ENCODE measurements at regions not wholly inside any gene's neighbourhood (a gene's known extent, or its start where the extent isn't known, plus 50 kb on each side); places are given as distances from the start of the nearest gene placed in this dataset.

- no peak for DNase-seq (ENCODE audit: low read depth, low spot score)
Measured at GRCh38 chr2:48105848-48106247, 199.6 kb upstream of the FBXO11 start.

GRCh38 chr2:48107326-48107925, 201.1 kb upstream of the FBXO11 start:
- peak; percentile 28 for DNase-seq (ENCODE audit: low read depth, low spot score)

- DNase-seq (ENCODE audit: low read depth, low spot score): no peak
Measured at GRCh38 chr2:48108455-48108854, 202.2 kb upstream of the FBXO11 start.

GRCh38 chr2:48109491-48110204, 203.3 kb upstream of the FBXO11 start:
- no peak for DNase-seq (ENCODE audit: low read depth, low spot score)

- DNase-seq (ENCODE audit: low read depth, low spot score): no peak
Measured at GRCh38 chr2:48110492-48110891, 204.0 kb upstream of the FOXN2 start.

GRCh38 chr2:48112911-48113680, 201.4 kb upstream of the FOXN2 start:
- DNase-seq (ENCODE audit: low read depth, low spot score): no peak

GRCh38 chr2:48113767-48114166, 200.7 kb upstream of the FOXN2 start:
- DNase-seq (ENCODE audit: low read depth, low spot score): no peak

- DNase-seq (ENCODE audit: low read depth, low spot score): peak; percentile 33
Measured at GRCh38 chr2:48114256-48114655, 200.2 kb upstream of the FOXN2 start.

- no peak for DNase-seq (ENCODE audit: low read depth, low spot score)
Measured at GRCh38 chr2:48116497-48116896, 198.0 kb upstream of the FOXN2 start.

- DNase-seq (ENCODE audit: low read depth, low spot score): no peak
Measured at GRCh38 chr2:48118895-48119294, 195.6 kb upstream of the FOXN2 start.

GRCh38 chr2:48120112-48120511, 194.4 kb upstream of the FOXN2 start:
- no peak for DNase-seq (ENCODE audit: low read depth, low spot score)

- no peak for DNase-seq (ENCODE audit: low read depth, low spot score)
Measured at GRCh38 chr2:48120759-48121242, 193.7 kb upstream of the FOXN2 start.

- DNase-seq (ENCODE audit: low read depth, low spot score): no peak
Measured at GRCh38 chr2:48122166-48122565, 192.3 kb upstream of the FOXN2 start.

GRCh38 chr2:48124592-48124991, 189.9 kb upstream of the FOXN2 start:
- no peak for DNase-seq (ENCODE audit: low read depth, low spot score)

GRCh38 chr2:48126162-48126561, 188.3 kb upstream of the FOXN2 start:
- DNase-seq (ENCODE audit: low read depth, low spot score): no peak

GRCh38 chr2:48127612-48128191, 186.8 kb upstream of the FOXN2 start:
- DNase-seq (ENCODE audit: low read depth, low spot score): no peak

- DNase-seq (ENCODE audit: low read depth, low spot score): no peak
Measured at GRCh38 chr2:48129293-48129950, 185.1 kb upstream of the FOXN2 start.

- peak; percentile 55 for DNase-seq (ENCODE audit: low read depth, low spot score)
Measured at GRCh38 chr2:48131539-48132270, 182.8 kb upstream of the FOXN2 start.

- no peak for DNase-seq (ENCODE audit: low read depth, low spot score)
Measured at GRCh38 chr2:48132271-48132625, 182.2 kb upstream of the FOXN2 start.

GRCh38 chr2:48134704-48135103, 179.8 kb upstream of the FOXN2 start:
- DNase-seq (ENCODE audit: low read depth, low spot score): no peak

- no peak for DNase-seq (ENCODE audit: low read depth, low spot score)
Measured at GRCh38 chr2:48135797-48136196, 178.7 kb upstream of the FOXN2 start.
